HepG2 (cell line): ENCODE measurements at regions not wholly inside any gene's neighbourhood (a gene's known extent, or its start where the extent isn't known, plus 50 kb on each side); places are given as distances from the start of the nearest gene placed in this dataset.
A peak's percentile ranks its signal among the peaks of the same experiment; 100 is the strongest.

Experiments
- ETV5 ChIP-seq: IDR thresholded peaks from 2 replicates; pipeline ENCODE4 v1.6.1; 2018; ENCODE audit warnings: missing biosample characterization, missing genetic modification reagents, inconsistent platforms, borderline replicate concordance
- JUND ChIP-seq: sonication (generic); formaldehyde crosslinking; IDR thresholded peaks from 2 replicates; pipeline ENCODE4 v1.8.0; 2022; ENCODE audit warnings: mild to moderate bottlenecking, missing genetic modification reagents
- MAFK ChIP-seq, 2 experiments: IDR thresholded peaks in 1 of 2; conservative IDR thresholded peaks in 1 of 2; 2 replicates each; pipeline ENCODE4 v1.6.1; 2011; ENCODE audit warnings: improper control_type of control experiment in 2 of 2, low read length in 2 of 2
- MED1 ChIP-seq: sonication (generic); formaldehyde crosslinking; IDR thresholded peaks from 2 replicates; pipeline ENCODE4 v1.4.0; 2020; ENCODE audit warnings: missing genetic modification reagents
- POLR2AphosphoS5 ChIP-seq: IDR thresholded peaks from 2 replicates; pipeline ENCODE4 v1.6.1; 2012; ENCODE audit warnings: low read depth, low read length

DNA sequence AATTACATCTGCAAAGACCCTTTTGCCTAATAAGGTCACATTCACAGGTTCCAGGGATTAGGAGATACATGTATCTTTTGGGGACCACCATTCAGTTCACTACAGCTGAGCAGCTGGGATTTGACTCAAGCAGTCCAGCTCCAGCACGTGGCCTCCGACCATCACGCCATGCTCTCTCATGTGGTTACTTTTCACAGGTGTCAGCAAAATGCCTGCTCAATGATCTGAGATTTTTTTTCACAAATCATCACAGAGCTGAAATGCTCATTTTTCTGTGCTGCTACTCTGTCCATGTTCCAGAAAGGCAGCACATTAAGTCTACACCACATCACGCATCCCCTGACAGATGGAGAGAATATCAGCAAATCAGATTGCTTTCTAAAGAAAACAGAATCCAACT is 98.5 kb upstream of the RMDN2 start:
- TF ChIP-seq POLR2AphosphoS5 (no peak), MAFK (conservative IDR thresholded peaks at IDR 0.05 in 1 of 2, IDR thresholded peaks at IDR 0.05 in 1 of 2; ENCODE audit: low read length in 2 of 2) (peak; percentile 70 to 84), JUND (CRISPR knock-in tag) (no peak), ETV5 (CRISPR knock-in tag) (no peak), MED1 (no peak)
